ENCODE measurements at regions not wholly inside any gene's neighbourhood (a gene's known extent, or its start where the extent isn't known, plus 50 kb on each side); places are given as distances from the start of the nearest gene placed in this dataset.
"Not testable (repeated sequence)": the region's sequence is repeated elsewhere in the genome, so short reads cannot be mapped to it uniquely, and the experiment has no call there.

GRCh38 chr2:142581491-142581890, 296.0 kb upstream of the KYNU start:
- no peak for DNase-seq (ENCODE audit: low read depth)

DNA sequence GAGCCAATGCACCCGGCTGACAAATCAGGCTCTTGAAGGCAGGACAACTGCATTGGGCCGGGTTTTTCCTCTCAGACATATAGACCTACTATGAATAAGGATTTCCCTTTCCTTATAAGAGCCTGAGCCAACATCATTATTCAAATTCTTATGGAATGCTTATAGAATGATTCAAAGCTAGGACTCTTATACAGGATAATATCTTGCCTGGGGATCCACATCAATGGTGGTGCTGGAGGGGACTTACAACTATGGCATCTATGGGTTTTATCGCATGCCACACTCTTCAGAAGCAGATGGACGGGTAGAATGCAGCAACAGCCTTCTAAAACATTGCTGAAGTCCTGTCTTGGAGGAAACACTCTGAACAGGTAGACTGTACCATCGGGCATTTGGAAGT, 296.8 kb upstream of the KYNU start:
- DNase-seq (ENCODE audit: low read depth) = no peak

DNA sequence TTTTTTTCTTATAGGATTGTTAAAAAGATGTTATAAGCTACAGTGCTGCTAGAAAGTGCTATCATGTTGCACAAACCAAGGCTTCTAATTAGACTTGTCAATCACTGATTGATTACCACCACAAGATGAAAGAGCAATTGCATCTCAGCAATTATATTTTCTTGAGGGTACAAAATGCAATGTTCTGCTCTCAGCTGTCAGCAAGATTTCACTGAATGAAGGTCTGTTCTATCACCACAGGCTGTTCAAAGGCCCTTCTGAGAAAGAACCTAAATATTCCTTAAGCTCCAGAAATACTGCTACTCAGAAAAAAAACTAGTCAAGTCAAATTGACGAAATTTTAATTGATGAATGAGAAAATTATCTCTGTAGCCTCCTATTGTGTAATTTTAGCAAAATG, 301.9 kb upstream of the KYNU start:
- DNase-seq (ENCODE audit: low read depth) = no peak

GRCh38 chr2:142574388-142574787, 303.1 kb upstream of the KYNU start:
- DNase-seq (ENCODE audit: low read depth) = no peak

- no peak for DNase-seq (ENCODE audit: low read depth)
Measured at GRCh38 chr2:142572346-142573132, 304.9 kb upstream of the KYNU start.

GRCh38 chr2:142571934-142572333, 305.5 kb upstream of the KYNU start:
- no peak for DNase-seq (ENCODE audit: low read depth)

DNA sequence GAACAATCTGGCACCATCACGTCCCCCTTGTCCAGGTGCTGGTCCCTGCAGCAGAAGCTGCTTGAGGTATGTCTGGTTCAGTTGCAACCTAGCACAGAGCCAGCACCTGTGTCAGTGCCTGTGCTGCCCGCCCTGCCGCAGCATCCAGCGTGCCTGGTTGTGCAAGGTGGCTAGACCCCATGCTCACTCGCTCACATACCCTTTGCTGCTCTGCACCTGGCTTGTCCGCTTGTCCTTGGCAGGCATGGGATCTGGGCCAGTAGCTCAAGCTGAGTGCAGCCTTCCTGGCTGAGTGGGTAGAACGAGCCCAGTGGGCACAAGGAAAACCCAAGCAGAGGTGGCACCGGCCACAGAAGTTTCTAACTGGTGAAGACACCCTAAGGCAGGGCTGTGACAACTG, 314.6 kb upstream of the KYNU start:
- DNase-seq (ENCODE audit: low read depth) = no peak

- DNase-seq (ENCODE audit: low read depth) = no peak
Measured at GRCh38 chr2:142561656-142562055, 315.8 kb upstream of the KYNU start.

GRCh38 chr2:142557391-142557790, 320.1 kb upstream of the KYNU start:
- peak; percentile 6 for DNase-seq (ENCODE audit: low read depth)

- DNase-seq (ENCODE audit: low read depth) = not testable (repeated sequence)
Measured at GRCh38 chr2:142545999-142546398, 331.5 kb upstream of the KYNU start.

GRCh38 chr2:142545036-142545435, 332.4 kb upstream of the KYNU start:
- no peak for DNase-seq (ENCODE audit: low read depth)

- DNase-seq (ENCODE audit: low read depth) = no peak
Measured at GRCh38 chr2:142544173-142544572, 333.3 kb upstream of the KYNU start.

GRCh38 chr2:142542431-142542910, 335.0 kb upstream of the KYNU start:
- no peak for DNase-seq (ENCODE audit: low read depth)

- DNase-seq (ENCODE audit: low read depth) = no peak
Measured at GRCh38 chr2:142536966-142537365, 340.5 kb upstream of the KYNU start.

DNA sequence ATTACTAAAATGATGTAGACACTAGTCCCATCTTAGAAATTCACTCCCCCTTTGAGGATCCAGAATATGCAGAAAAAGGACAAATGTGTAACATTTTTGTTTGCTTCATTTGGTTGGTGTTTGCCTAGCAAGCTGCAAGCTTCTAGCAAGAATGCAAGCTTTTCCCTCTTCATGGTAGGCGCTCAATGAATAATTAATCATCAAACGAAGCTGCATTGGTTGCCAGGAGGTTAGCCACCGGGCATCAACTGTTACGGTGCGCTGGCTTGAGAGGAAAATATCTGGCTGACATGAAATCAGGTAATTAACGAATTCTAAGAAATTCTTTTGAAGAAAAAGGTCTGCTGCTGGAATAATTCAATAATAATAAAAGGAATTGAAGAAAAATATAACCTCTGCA, 341.0 kb upstream of the KYNU start:
- DNase-seq (ENCODE audit: low read depth) = no peak

DNA sequence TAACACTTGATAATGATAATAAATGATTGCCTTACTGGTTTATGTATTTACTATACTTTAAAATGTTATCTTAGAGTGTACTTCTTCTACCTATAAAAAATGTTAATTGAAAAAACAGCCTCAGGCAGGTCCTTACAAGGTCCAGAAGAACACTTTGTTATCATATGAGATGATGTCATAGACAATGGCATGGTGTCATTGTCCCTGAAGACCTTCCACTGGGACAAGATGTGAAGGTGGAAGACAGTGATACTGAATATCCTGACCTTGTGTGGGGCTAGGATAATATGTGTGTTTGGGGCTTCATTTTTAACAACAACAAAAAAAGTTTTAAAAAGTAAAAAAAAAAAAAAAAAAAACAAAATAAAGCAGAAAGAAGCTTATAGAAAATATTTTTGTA, 342.2 kb upstream of the KYNU start:
- no peak for DNase-seq (ENCODE audit: low read depth)

GRCh38 chr2:142533177-142533576, 344.3 kb upstream of the KYNU start:
- no peak for DNase-seq (ENCODE audit: low read depth)

- DNase-seq (ENCODE audit: low read depth) = peak; percentile 32
Measured at GRCh38 chr2:142531377-142531776, 346.1 kb upstream of the KYNU start.

- DNase-seq (ENCODE audit: low read depth) = no peak
Measured at GRCh38 chr2:142525720-142526119, 351.7 kb upstream of the KYNU start.

DNA sequence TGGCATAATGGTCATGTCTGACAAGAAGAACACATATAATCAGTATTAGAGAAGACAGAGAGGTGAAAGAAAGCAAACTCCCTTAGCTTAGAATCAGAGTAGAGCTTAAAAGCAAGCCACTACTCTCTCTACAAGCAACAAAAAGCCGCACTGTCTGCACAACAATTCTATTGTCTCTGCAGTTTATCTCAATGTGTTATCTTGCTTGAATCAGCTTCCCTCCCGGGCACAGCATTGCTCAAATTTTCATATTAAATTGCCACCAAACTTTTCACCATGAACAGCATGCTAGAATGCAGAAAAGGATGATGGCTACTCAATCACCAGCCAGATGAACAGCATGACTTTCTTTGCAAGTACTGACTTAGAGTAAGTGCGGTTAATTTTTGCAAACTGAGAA, 356.0 kb upstream of the KYNU start:
- DNase-seq (ENCODE audit: low read depth) = no peak

DNA sequence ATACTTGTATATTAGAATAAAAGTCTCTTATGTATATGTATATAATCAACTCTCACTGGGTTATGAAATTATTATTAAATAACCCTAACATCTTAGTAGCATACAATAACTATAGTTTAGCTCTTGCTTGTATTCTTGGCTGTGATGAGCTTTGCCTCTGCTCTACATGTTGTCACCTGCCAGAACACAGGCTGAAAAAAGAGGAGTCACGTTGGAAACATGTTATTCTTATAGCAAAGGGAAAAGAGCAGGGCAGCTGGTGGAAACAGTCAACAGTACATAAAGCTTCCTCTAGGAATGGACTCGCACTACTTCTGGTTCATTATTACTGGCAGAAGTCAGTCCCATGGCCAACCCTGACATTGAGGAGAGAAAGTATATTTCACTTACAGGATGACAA, 362.0 kb upstream of the KYNU start:
- no peak for DNase-seq (ENCODE audit: low read depth)

DNA sequence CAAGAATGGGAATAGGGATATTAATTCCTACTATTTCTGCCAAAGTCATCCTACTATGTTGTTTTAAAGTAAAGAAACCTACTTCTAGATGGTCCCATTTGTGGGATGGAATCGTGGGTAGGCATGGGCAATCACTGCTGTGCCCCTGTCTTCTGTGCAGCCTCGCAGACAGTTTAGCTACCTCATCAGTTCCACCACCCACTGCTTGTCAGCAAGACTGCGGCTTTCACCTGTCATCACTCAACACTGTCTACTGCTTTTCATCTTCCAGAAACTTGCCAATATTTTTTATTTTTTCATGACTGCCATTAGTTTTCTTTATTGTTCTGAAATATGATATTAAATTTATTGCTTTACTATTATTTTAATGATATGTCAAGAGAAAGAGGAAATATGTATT, 368.1 kb upstream of the KYNU start:
- DNase-seq (ENCODE audit: low read depth) = no peak

- DNase-seq (ENCODE audit: low read depth) = no peak
Measured at GRCh38 chr2:142504754-142505153, 372.7 kb upstream of the KYNU start.

- no peak for DNase-seq (ENCODE audit: low read depth)
Measured at GRCh38 chr2:142502402-142502801, 371.6 kb upstream of the LRP1B start.
